Epidermal melanocyte (primary cell): ENCODE measurements at regions not wholly inside any gene's neighbourhood (a gene's known extent, or its start where the extent isn't known, plus 50 kb on each side); places are given as distances from the start of the nearest gene placed in this dataset.

Source experiments
- DNase-seq: peaks from one replicate; pipeline ENCODE4 v3.0.0; 2011; ENCODE audit warnings: low spot score; ENCODE audit not compliant: insufficient read length

GRCh38 chr12:5195244-5195643 lies 151.6 kb downstream of the KCNA5 start:
- no peak for DNase-seq

- no peak for DNase-seq
Observed at GRCh38 chr12:5195691-5196090, 152.0 kb downstream of the KCNA5 start.

GRCh38 chr12:5197131-5197530 lies 153.5 kb downstream of the KCNA5 start:
- no peak for DNase-seq

DNA sequence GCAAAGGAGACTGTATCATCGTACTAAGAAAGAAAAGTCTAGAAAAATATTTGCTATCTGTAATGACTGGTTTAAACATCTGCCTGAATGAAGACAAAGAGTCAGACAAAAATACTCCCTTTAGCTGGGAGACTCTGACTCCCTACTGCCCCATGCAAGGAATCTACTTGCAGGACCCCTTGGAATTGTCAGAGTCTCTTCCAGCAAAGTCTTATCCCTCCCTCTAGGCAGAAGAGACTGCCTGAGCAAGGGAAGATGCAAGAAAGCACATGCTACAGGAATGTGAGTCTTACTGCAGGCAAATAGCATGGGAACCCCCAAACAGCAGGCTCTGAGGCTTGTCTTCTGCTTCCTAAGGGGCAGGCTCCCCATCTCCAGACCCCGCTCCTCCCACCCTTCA lies 154.0 kb downstream of the KCNA5 start:
- DNase-seq: no peak

DNA sequence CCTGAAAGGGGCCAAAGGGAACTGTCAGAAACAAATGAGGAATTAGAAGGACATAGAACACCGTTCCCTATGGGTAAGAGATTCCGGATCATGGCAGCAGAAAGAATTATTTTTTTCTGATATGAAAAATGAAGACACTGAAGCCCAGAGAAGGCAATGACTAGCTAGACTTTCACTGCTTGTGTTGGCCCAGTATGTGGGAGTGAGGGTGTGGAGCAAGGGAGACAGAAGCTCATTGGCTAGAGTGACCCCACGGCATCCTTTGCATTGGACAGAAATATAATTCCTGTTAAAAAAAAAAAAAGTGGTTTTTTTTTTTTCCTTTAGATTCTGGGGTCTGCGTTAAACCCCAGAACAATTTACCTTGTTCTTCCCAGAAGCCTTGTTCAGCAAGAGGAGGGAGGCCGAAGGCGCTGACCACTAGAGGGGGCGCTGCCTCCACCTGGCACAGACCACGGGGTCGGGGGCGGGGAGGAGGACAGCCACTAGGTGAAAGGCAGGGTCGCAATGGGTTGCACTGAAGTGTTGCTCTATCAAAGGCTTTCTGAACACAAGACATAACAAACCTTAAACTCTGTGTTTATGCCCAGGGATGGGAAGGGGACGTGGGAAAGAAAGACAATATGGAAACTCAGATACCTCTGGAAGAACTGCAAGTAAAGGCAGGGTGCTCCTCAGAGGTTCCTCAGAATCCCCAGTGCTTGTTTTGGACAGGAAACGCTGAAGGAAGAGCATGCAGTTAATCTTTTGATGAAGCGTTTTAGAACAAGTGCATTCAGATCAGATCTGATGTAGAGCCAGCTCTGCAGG lies 156.8 kb downstream of the KCNA5 start:
- no peak for DNase-seq

GRCh38 chr12:5201554-5202218 lies 158.0 kb downstream of the KCNA5 start:
- DNase-seq: no peak

GRCh38 chr12:5203274-5203673 lies 159.6 kb downstream of the KCNA5 start:
- DNase-seq: no peak

- DNase-seq: no peak
Observed at GRCh38 chr12:5203720-5204119, 160.0 kb downstream of the KCNA5 start.

DNA sequence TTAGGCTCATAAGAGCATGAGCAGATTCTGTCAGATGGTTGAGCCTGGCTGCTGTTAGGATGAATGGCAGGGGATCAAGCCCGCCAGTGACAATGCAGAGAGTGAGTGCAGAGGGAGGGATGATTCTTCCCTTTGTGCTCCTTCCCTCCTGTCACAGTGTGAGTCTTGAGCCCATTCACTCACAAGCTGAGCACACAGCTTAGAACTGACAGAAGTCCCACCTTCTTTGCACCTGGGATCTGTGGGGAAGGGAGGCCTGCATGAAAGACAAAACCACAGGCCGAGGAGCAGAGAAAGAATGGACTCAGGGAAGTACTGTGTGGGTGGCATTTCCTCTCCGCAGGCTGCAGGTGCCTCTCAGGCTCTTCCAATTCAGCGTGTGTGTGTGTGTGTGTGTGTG lies 160.6 kb downstream of the KCNA5 start:
- DNase-seq: no peak

GRCh38 chr12:5204831-5205230 lies 161.2 kb downstream of the KCNA5 start:
- no peak for DNase-seq

- no peak for DNase-seq
Observed at GRCh38 chr12:5206401-5207175, 162.9 kb downstream of the KCNA5 start.

DNA sequence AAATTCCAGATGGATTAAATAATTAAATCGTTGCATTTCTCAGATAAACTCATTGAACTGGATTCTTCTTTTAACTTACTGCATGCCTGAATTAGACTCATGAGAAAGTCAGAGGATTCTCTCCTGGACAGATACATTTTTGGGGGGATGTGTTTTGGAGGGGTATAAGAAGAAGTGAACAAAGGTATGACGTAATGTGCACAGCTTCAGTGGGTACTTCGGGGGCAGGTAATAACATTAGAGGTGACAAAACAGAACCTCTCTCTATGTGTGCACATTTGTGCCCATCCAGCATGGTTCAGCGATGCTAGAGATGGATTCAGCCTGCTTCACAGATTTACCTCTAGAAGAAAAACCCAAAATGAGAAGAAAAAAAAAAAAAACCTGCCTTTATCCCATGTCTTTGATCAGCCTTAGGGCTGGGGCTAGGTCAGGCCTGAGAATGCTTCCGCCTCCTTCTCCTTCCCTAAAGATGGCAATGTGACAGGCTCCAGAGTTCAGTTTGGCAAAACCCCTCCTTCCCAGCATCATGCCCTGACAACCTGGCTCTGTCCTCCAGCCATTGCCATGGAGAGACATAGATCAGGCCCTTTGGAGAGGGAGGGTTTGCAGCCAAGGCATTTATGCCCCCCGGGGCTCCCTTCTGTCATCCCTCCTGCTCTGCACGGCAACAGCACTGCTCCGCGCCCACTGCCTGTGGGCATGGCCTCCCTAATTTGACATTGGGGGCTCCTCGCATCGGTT lies 166.7 kb downstream of the KCNA5 start:
- DNase-seq: no peak

DNA sequence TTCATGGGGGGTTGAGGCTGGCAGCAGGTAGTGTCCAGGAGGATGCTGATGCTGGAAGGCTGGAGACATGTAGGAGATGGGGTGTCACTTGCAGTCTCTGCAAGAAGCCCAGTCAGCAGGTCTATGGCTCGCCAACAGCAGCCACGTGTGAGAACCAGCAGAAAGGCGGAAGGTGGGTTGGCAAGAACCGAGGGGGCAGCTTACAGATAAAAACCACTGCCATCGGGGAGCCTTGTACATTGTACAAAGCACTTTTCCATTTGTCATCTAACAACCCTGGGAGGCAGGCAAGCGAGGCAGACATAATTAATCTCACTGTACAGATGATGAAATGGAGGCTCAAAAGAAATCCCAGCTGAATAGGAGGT lies 167.2 kb downstream of the KCNA5 start:
- DNase-seq: no peak

GRCh38 chr12:5213336-5213735 lies 169.7 kb downstream of the KCNA5 start:
- no peak for DNase-seq

GRCh38 chr12:5213990-5214389 lies 170.3 kb downstream of the KCNA5 start:
- DNase-seq: no peak

- no peak for DNase-seq
Observed at GRCh38 chr12:5217936-5218335, 174.3 kb downstream of the KCNA5 start.

- DNase-seq: no peak
Observed at GRCh38 chr12:5220099-5220498, 176.4 kb downstream of the KCNA5 start.

- no peak for DNase-seq
Observed at GRCh38 chr12:5220835-5221234, 177.2 kb downstream of the KCNA5 start.

DNA sequence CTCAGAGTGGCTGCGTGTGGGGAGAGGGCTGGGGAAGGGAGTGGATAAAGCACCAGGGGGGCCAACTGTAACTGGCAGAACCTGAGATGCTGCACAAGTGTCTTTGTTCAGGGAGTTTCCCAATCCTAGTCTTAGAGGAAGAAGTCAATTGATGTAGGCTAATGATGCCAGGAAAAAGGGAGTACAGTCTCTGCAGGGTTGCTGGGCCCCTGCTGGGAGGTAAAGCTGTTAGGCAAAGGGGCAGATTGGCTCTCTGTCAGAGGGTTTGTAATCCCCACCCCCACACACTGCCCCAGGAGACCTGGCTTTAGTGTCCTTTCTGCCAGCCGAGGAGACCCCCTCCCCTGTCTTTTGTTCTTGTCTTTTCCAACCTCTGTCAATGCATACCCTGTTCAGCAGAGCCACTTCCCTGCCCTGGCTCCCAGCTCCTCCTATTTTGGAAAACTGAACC lies 178.4 kb downstream of the KCNA5 start:
- DNase-seq: no peak

DNA sequence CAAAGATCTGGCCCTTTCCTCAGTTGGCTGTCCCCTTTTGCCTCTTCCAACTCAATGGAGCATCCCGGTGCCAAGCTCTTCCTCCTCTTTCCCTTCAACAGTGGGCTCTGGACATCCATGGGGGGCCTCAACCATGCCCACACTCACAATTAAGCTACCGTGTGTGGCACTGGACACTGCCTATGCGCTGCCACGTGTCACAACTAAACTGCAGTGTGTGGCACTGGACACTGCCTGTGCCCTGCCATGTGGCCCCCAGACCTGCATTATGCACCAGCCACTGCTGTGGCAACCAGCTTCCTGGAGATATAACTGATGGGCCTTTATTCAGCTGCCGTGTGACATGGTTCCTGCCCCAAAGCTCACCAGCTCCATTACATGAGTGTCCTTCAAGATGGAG lies 179.1 kb downstream of the KCNA5 start:
- DNase-seq: no peak

- no peak for DNase-seq
Observed at GRCh38 chr12:5223881-5224280, 180.2 kb downstream of the KCNA5 start.

DNA sequence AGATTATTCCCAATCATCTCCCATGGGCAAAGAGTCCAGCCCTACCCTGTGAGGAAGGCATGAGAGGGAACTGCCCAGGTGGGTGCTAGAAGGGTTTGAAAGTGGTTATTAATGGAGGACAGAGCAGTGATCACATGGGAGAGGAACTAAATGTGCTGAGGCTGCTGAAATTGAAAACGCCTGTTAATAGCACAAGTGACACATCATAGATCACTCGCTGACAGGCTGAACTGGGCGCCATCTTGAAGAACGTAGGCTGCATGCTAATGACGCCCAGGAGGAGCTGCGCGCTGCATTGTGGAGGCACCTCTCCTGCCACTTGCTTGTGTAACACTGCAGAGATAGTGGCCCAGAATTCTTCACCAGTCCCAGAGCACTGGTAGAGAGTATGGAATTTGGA lies 182.9 kb downstream of the KCNA5 start:
- DNase-seq: no peak
